ENCODE measurements at regions not wholly inside any gene's neighbourhood (a gene's known extent, or its start where the extent isn't known, plus 50 kb on each side); places are given as distances from the start of the nearest gene placed in this dataset.
A peak's percentile ranks its signal among the peaks of the same experiment; 100 is the strongest.

GRCh38 chr15:36449662-36450145, 129.7 kb upstream of the CDIN1 start:
- no TSS peak for BruUV-seq (replicated peaks)
- H3K4me3 ChIP-seq = no peak overlapping the region
- peaks cover 2 to 15% of the 10 kb centered on the region in 2 experiments; a peak in 2 of 5 replicates for H3K4me1 ChIP-seq (replicated peaks in 1 of 2; ENCODE audit: control insufficient read depth in 2 of 2, insufficient read depth in 2 of 2, low read length in 2 of 2)
- in situ Hi-C loops (cut with MboI) = no loop called here
- no peaks in the 10 kb centered on the region for H3K9me1 ChIP-seq (ENCODE audit: control insufficient read depth, insufficient read depth, low read length)
- peak overlapping the region; percentile 27; the same call in 1 of the 2 replicates for H3K4me2 ChIP-seq (ENCODE audit: insufficient read depth, low read length)
- FAIRE-seq = no peak
- H3K36me3 ChIP-seq (ENCODE audit: control insufficient read depth, insufficient read depth, low read length) = no peaks in the 10 kb centered on the region
- H3K79me2 ChIP-seq (ENCODE audit: control insufficient read depth, insufficient read depth, low read length) = no peaks in the 10 kb centered on the region
- H3K9me3 ChIP-seq (replicated peaks; ENCODE audit: control insufficient read depth, insufficient read depth, low read depth, low read length) = no peaks in the 10 kb centered on the region
- WGBS (ENCODE audit: insufficient coverage, low coverage, missing lambda C conversion rate) = 28% methylated on average over 3 of the region's 3 CpGs
- DNase-seq (ENCODE audit: extremely low read depth in 1 of 4, low spot score in 3 of 4) = peak; percentile 13 to 54 (median 20)
- peak; percentile 78 for ATAC-seq
- peak overlapping the region; percentile 87 for H2AFZ ChIP-seq (ENCODE audit: low read depth, low read length)
- H3K27ac ChIP-seq (ENCODE audit: extremely low read depth, low read depth, low read length) = peak overlapping the region; percentile 74
- CTCF ChIA-PET (ENCODE audit: low intra/inter-chr PET ratio) = no interaction called here
- intact Hi-C loops (cut with micrococcal nuclease) = loop anchor here (1.0 to 10.0 kb wide), 6 partner anchors 21 to 935 kb away; no protein-coding TSS in a partner anchor
- H3K9ac ChIP-seq (ENCODE audit: insufficient read depth in 1 of 2, low read depth in 2 of 2, low read length in 2 of 2) = peak overlapping the region in 1 of 2 experiments; percentile 41; a peak in 2 of 4 replicates
- POLR2A ChIA-PET = interaction anchor here (0.7 to 1.8 kb wide), 4 partner anchors 10 to 221 kb away, joined by 3 to 15 read pairs (median 3); no protein-coding TSS in a partner anchor
- no peaks in the 10 kb centered on the region for H3K27me3 ChIP-seq (ENCODE audit: control insufficient read depth in 2 of 2, insufficient read depth in 2 of 2, low read length in 2 of 2)
- H4K20me1 ChIP-seq (replicated peaks; ENCODE audit: control insufficient read depth, insufficient read depth, low read length) = no peaks in the 10 kb centered on the region
- no peak for TF ChIP-seq ATF1 (CRISPR knock-in tag; IDR thresholded peaks at IDR 0.05)
- TF ChIP-seq ATF1 (tag; IDR thresholded peaks at IDR 0.05) = 0 out of 2 replicates have a peak, but pooled peaks have one; percentile 12
- no peak for TF ChIP-seq ZNF146 (CRISPR knock-in tag; IDR thresholded peaks at IDR 0.05; ENCODE audit: unreplicated experiment)
- 0 out of 2 replicates have a peak, but pooled peaks have one; percentile 55 for TF ChIP-seq CREB3 (tag; conservative IDR thresholded peaks at IDR 0.05; ENCODE audit: low read depth)
- TF ChIP-seq, protein P1, sequence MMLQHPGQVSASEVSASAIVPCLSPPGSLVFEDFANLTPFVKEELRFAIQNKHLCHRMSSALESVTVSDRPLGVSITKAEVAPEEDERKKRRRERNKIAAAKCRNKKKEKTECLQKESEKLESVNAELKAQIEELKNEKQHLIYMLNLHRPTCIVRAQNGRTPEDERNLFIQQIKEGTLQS (IDR thresholded peaks at IDR 0.05) = peak; percentile 23; the same call in 1 of the 2 replicates
- TF ChIP-seq, protein P1 (CRISPR knock-in tag; conservative IDR thresholded peaks at IDR 0.05) = no peak
- TF ChIP-seq, protein P2, sequence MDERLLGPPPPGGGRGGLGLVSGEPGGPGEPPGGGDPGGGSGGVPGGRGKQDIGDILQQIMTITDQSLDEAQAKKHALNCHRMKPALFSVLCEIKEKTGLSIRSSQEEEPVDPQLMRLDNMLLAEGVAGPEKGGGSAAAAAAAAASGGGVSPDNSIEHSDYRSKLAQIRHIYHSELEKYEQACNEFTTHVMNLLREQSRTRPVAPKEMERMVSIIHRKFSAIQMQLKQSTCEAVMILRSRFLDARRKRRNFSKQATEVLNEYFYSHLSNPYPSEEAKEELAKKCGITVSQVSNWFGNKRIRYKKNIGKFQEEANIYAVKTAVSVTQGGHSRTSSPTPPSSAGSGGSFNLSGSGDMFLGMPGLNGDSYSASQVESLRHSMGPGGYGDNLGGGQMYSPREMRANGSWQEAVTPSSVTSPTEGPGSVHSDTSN (CRISPR knock-in tag; IDR thresholded peaks at IDR 0.05; ENCODE audit: low read depth) = no peak
- TF ChIP-seq, protein P2 (tag; conservative IDR thresholded peaks at IDR 0.05; ENCODE audit: low read depth) = 0 out of 2 replicates have a peak, but pooled peaks have one; percentile 7
- no peak for TF ChIP-seq SMAD2 (IDR thresholded peaks at IDR 0.05; ENCODE audit: low read depth, low read length)
- no peak for TF ChIP-seq CBX5 (IDR thresholded peaks at IDR 0.05; ENCODE audit: borderline replicate concordance, low read depth)
- TF ChIP-seq HOXB6 (CRISPR knock-in tag; IDR thresholded peaks at IDR 0.05; ENCODE audit: borderline replicate concordance) = no peak
- TF ChIP-seq MTA3 (IDR thresholded peaks at IDR 0.05; ENCODE audit: borderline replicate concordance) = no peak
- TF ChIP-seq ZNF184 (CRISPR knock-in tag; IDR thresholded peaks at IDR 0.05) = no peak
- TF ChIP-seq SRF (CRISPR knock-in tag; IDR thresholded peaks at IDR 0.05) = no peak
- TF ChIP-seq CBX8 (IDR thresholded peaks at IDR 0.05; ENCODE audit: borderline replicate concordance, extremely low read depth, low read depth, low read length, poor library complexity, severe bottlenecking) = no peak
- TF ChIP-seq MEIS2 (IDR thresholded peaks at IDR 0.05; ENCODE audit: partially characterized antibody) = peak; percentile 8
